GM23338 (cell line): ENCODE measurements at regions not wholly inside any gene's neighbourhood (a gene's known extent, or its start where the extent isn't known, plus 50 kb on each side); places are given as distances from the start of the nearest gene placed in this dataset.

Experiments used
- ATAC-seq: fragments of 200-7000 bp; cut with Tn5 transposase; 3 replicates; pipeline ENCODE4 v1.9.1; 2020
- DNase-seq: peaks from one replicate; pipeline ENCODE4 v3.0.0-alpha.2; 2015; ENCODE audit warnings: low spot score
- H2AFZ ChIP-seq: fragments of 200-600 bp; sonication (generic); 2 replicates; pipeline ENCODE4 v1.8.0; 2016; ENCODE audit warnings: antibody characterized with exemption, mild to moderate bottlenecking, moderate library complexity
- H3F3A ChIP-seq: fragments of 200-600 bp; sonication (generic); replicated peaks from 2 replicates; pipeline ENCODE4 v1.8.0; 2017; ENCODE audit warnings: antibody characterized with exemption, mixed run types, low read depth
- H3K27ac ChIP-seq: fragments of 200-600 bp; sonication (generic); 2 replicates; pipeline ENCODE4 v1.6.1; 2016; ENCODE audit warnings: low read depth
- H3K27me3 ChIP-seq: fragments of 200-600 bp; sonication (generic); 2 replicates; pipeline ENCODE4 v1.8.0; 2016; ENCODE audit warnings: mild to moderate bottlenecking, mixed run types, moderate library complexity; ENCODE audit not compliant: insufficient read depth
- H3K36me3 ChIP-seq: fragments of 200-600 bp; sonication (generic); 2 replicates; pipeline ENCODE4 v1.8.0; 2016; ENCODE audit warnings: mild to moderate bottlenecking; ENCODE audit not compliant: insufficient read depth
- H3K4me1 ChIP-seq: fragments of 200-600 bp; sonication (generic); 2 replicates; pipeline ENCODE4 v1.8.0; 2016; ENCODE audit warnings: mild to moderate bottlenecking, moderate library complexity; ENCODE audit not compliant: insufficient read depth
- H3K4me2 ChIP-seq: fragments of 200-600 bp; sonication (generic); 2 replicates; pipeline ENCODE4 v1.7.1; 2017; ENCODE audit warnings: mixed run types
- H3K4me3 ChIP-seq: fragments of 200-600 bp; sonication (generic); 2 replicates; pipeline ENCODE4 v1.6.1; 2016; ENCODE audit warnings: mixed run types
- H3K79me2 ChIP-seq: fragments of 200-600 bp; sonication (generic); replicated peaks from 2 replicates; pipeline ENCODE4 v1.8.0; 2017; ENCODE audit warnings: mild to moderate bottlenecking; ENCODE audit not compliant: insufficient read depth
- H3K9me2 ChIP-seq: fragments of 200-600 bp; sonication (generic); 2 replicates; pipeline ENCODE4 v1.8.0; 2017; ENCODE audit not compliant: insufficient read depth
- H4K20me1 ChIP-seq: fragments of 200-600 bp; sonication (generic); replicated peaks from 2 replicates; pipeline ENCODE4 v1.8.0; 2017; ENCODE audit warnings: mild to moderate bottlenecking; ENCODE audit not compliant: insufficient read depth
- H3K27ac Mint-ChIP-seq: 2 replicates; pipeline ENCODE4 v1.8.0; 2020; ENCODE audit warnings: inconsistent platforms, mild to moderate bottlenecking, moderate library complexity, mixed read lengths
- H3K27me3 Mint-ChIP-seq: 3 replicates; pipeline ENCODE4 v1.8.0; 2022; ENCODE audit warnings: low read depth, mild to moderate bottlenecking, moderate library complexity, mixed read lengths, inconsistent platforms; ENCODE audit not compliant: insufficient read depth, poor library complexity
- H3K36me3 Mint-ChIP-seq: 3 replicates; pipeline ENCODE4 v1.8.0; 2021; ENCODE audit warnings: low read depth, mild to moderate bottlenecking, inconsistent platforms, moderate library complexity, mixed read lengths
- H3K4me1 Mint-ChIP-seq: 3 replicates; pipeline ENCODE4 v1.8.0; 2020; ENCODE audit warnings: mild to moderate bottlenecking, inconsistent platforms, mixed read lengths
- H3K4me3 Mint-ChIP-seq: 3 replicates; pipeline ENCODE4 v1.8.0; 2021; ENCODE audit warnings: moderate library complexity, mild to moderate bottlenecking, inconsistent platforms, mixed read lengths
- H3K9me3 Mint-ChIP-seq: 3 replicates; pipeline ENCODE4 v1.8.0; 2020; ENCODE audit warnings: moderate library complexity, mild to moderate bottlenecking, inconsistent platforms, mixed read lengths
- CREB1 ChIP-seq: fragments of 250-450 bp; sonication (Bioruptor Pico); IDR thresholded peaks from 2 replicates; pipeline ENCODE4 v1.5.0; 2020; ENCODE audit warnings: low read depth, mild to moderate bottlenecking, moderate library complexity
- CTCF ChIP-seq, 2 experiments: fragments of 200-600 bp in 1 of 2; sonication (generic) in 1 of 2; conservative IDR thresholded peaks; 2 replicates each; pipeline versions ENCODE4 v1.5.1 to v1.6.1; 2016 to 2017; ENCODE audit warnings: antibody characterized with exemption in 2 of 2, low read depth in 2 of 2, mild to moderate bottlenecking in 2 of 2, moderate library complexity in 1 of 2
- ETS1 ChIP-seq: IDR thresholded peaks from 2 replicates; pipeline ENCODE4 v1.6.1; 2016; ENCODE audit warnings: antibody characterized with exemption
- EZH2 ChIP-seq: fragments of 200-600 bp; sonication (generic); IDR thresholded peaks from one replicate; pipeline ENCODE4 v1.8.0; 2017; ENCODE audit warnings: antibody characterized with exemption, mild to moderate bottlenecking, low read depth; ENCODE audit not compliant: unreplicated experiment
- EZH2phosphoT487 ChIP-seq: fragments of 200-600 bp; sonication (generic); IDR thresholded peaks from one replicate; pipeline ENCODE4 v1.8.1; 2018; ENCODE audit warnings: antibody characterized with exemption; ENCODE audit not compliant: unreplicated experiment
- JUNB ChIP-seq: IDR thresholded peaks from one replicate; pipeline ENCODE4 v1.6.1; 2016; ENCODE audit warnings: antibody characterized with exemption; ENCODE audit not compliant: unreplicated experiment
- ZNF114 ChIP-seq: fragments of 250-450 bp; sonication (Bioruptor Pico); IDR thresholded peaks from 2 replicates; pipeline ENCODE4 v1.5.0; 2020; ENCODE audit warnings: mild to moderate bottlenecking, moderate library complexity
- ZNF331 ChIP-seq: fragments of 250-450 bp; sonication (Bioruptor Pico); IDR thresholded peaks from 2 replicates; pipeline ENCODE4 v1.5.0; 2020; ENCODE audit warnings: low read depth, mild to moderate bottlenecking, moderate library complexity
- ZNF462 ChIP-seq: fragments of 250-450 bp; sonication (Bioruptor Pico); IDR thresholded peaks from 2 replicates; pipeline ENCODE4 v1.5.0; 2020; ENCODE audit warnings: mild to moderate bottlenecking, moderate library complexity

- DNase-seq (peak; percentile 95), ATAC-seq (peak; percentile 99)
- Mint-ChIP-seq H3K4me3 (no peak overlapping the region), H3K4me1 (peaks cover 10% of the 10 kb centered on the region; the same call in 2 of the 3 replicates), H3K9me3 (no peaks in the 10 kb centered on the region), H3K27me3 (peaks cover 2% of the 10 kb centered on the region), H3K27ac (peak overlapping the region; percentile 3; the same call in 1 of the 2 replicates), H3K36me3 (no peaks in the 10 kb centered on the region)
- no peaks in the 10 kb centered on the region for H3K36me3 ChIP-seq
- H4K20me1 ChIP-seq: no peaks in the 10 kb centered on the region
- no peak overlapping the region for H3K4me3 ChIP-seq
- no peaks in the 10 kb centered on the region for H3K79me2 ChIP-seq
- H3K9me2 ChIP-seq: no peaks in the 10 kb centered on the region
- no peaks in the 10 kb centered on the region for H3K27me3 ChIP-seq
- H3F3A ChIP-seq: no peaks in the 10 kb centered on the region
- peak overlapping the region; percentile 9; the same call in 1 of the 2 replicates for H3K4me2 ChIP-seq
- H3K27ac ChIP-seq: no peak overlapping the region
- no peak overlapping the region for H2AFZ ChIP-seq
- TF ChIP-seq EZH2phosphoT487 (no peak), ETS1 (no peak), CREB1 (peak; percentile 45; the same call in 1 of the 2 replicates), ZNF462 (no peak), ZNF331 (no peak), JUNB (no peak), ZNF114 (CRISPR knock-in tag) (no peak), CTCF (conservative IDR thresholded peaks at IDR 0.05; ENCODE audit: low read depth in 2 of 2) (peak; percentile 91 to 92), EZH2 (no peak)
- no peaks in the 10 kb centered on the region for H3K4me1 ChIP-seq
Measured at GRCh38 chr4:128454281-128454871, 166.8 kb upstream of the PGRMC2 start.
